Fibroblast of skin of left quadriceps (primary cell): ENCODE measurements at regions not wholly inside any gene's neighbourhood (a gene's known extent, or its start where the extent isn't known, plus 50 kb on each side); places are given as distances from the start of the nearest gene placed in this dataset.
A peak's percentile ranks its signal among the peaks of the same experiment; 100 is the strongest.

ENCODE experiments used
- DNase-seq, 2 experiments: peaks; one replicate each; pipeline ENCODE4 v3.0.0-alpha.2; 2013; ENCODE audit warnings: low read depth in 2 of 2

GRCh38 chr15:77713281-77713680 lies 80.6 kb upstream of the LINGO1 start:
- no peak for DNase-seq

DNA sequence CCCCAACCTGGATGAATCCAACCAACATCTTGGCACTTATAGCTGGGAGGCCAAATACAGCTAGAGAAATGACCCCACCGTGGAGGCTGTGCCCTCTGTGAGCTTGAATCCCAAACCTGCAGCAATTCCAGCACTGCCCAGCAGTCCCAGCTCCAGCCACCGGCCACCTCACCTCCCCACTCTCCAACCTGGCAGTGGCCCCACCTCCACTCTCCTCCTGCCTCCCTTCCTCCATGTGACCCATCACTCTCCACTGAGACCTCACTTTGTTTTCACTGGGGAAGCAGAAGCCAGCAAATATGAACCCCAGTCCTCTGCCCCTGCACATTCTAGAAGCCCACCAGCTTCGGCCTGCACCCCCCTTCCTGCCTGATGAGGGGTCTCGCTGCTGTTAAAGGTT lies 79.7 kb upstream of the LINGO1 start:
- DNase-seq, result no peak

DNA sequence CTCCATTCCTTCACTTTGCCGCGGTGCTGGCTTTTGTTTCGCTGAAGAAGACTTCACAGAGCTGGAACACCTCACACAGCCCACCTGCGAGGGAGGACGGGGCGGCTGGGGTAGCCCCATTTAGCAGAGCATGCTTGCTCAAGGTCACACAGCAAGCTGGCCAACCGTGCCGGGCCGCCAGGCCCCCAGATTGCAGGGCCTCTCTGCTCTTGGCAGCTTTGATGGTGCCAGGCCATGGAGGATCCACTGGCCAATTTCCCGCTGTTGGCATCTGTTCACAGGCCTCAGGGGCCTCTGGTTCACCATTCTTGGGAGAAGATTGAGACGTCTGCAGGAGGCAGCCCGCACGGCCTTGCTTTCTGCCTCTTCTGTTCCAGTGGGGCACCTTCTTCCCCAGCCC lies 77.9 kb upstream of the LINGO1 start:
- DNase-seq, result no peak

DNA sequence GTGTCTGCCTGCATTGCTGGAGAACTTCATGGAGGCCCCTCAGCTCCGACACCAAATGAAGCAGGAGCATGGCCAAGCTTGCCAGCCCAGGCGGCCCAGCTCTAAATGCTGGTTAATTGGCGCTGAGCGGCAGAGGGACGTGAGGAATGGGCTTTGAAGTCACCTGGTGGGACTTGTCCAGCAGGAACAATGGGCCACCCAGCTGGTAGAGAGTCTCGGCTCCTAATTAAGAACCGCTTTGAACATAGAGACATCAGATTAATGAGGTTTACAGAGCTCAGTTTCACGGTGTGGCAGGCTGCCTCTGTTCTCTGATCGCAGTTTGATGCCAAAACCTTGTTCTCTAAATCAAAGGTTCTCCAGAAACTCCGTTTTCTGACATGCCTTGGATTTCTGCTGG lies 77.5 kb upstream of the LINGO1 start:
- DNase-seq, result no peak

GRCh38 chr15:77709135-77709886 lies 76.6 kb upstream of the LINGO1 start:
- no peak for DNase-seq

DNA sequence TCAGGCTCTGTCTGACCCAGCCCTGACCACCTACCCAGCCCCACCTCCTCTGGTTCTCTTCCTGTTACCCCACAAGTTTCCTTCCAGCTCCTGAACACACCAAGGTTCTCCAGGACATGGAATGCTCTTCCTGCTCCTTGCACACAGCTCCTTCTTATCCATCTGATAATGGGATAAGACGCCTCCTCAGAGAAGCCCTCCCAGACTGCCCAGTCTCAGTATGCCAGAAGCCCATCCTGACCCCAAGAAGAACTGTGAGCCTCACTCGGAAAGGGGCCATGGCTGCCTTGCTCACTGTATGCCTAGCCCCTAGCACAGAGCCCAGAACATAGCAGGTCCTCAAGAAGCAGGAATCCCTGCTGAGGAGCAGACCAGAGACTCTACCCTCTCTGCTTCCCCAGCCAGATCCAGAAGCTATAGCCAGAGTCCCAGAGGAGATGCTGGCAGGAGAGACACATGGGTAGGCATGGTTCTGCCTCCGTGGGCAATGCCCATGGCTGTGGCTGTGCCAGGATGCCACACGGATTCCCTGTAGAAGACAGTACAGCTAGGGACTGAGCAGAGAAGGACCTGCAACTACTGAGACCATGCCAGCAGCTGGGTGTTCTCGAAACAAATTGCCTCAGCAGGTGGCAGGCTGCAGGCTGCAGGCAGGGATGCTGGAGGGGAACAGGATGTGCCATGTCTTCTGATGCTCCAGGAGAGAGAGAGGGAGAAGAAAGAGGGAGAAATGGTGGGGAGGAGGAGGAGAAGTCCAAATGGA lies 74.0 kb upstream of the LINGO1 start:
- DNase-seq, result no peak

DNA sequence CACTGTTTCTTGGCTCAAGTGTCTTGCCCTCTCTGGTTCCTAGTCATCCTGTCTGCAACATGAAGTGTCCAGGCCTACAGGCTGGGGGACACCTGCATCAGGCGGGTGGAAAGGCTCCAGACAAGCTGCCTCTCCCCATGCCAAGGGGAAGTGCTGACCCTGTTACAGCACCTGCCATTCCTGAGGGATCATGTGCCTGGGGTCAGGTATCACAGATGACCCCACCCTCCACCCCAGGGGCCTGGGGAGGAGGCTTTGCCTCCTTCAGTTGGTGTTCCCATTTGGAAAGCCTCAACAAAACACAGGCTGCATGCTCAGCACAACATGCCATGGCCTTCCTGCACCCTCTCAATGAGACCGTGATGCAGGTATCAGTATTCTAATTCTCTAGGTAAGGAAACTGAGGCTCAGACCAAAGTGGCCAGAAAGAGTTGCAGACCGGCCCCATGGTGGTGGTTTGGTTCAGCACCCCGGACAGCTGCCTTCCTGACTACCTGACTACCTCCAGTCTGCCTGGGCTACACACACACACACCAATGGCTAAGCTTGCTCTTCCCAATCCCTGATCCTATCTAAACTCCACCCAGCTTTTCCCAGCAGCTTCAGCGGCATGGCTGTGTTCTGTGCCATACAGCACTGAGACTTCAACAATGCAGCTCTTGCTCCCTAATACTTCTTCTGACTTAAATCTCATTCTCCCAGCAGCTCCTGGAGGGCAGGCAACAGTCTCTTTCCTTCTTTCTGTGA lies 69.7 kb upstream of the LINGO1 start:
- peak in 1 of 2 experiments; percentile 1 for DNase-seq

DNA sequence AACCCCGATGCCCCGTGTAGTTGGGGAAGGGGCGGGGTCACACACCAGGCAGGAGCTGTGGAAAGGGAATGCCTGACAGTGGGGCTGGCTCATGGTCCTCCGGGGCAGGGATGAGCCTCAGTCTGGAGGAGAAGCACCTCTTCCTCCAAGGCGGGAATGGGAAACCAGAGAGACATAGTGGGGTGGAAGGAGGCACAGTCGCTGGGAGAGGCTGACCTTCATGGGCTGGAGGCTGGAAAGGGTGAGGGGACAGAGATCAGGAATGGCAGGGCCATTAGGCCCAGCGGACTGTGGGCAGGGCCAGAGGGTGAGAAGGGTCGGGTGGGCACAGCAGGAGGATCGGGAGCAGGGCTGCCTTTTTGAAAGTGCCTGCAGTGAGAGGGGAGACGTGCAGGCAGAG lies 65.8 kb upstream of the LINGO1 start:
- no peak for DNase-seq

GRCh38 chr15:77697893-77698292 lies 65.2 kb upstream of the LINGO1 start:
- no peak for DNase-seq

GRCh38 chr15:77696871-77697270 lies 64.2 kb upstream of the LINGO1 start:
- no peak for DNase-seq

DNA sequence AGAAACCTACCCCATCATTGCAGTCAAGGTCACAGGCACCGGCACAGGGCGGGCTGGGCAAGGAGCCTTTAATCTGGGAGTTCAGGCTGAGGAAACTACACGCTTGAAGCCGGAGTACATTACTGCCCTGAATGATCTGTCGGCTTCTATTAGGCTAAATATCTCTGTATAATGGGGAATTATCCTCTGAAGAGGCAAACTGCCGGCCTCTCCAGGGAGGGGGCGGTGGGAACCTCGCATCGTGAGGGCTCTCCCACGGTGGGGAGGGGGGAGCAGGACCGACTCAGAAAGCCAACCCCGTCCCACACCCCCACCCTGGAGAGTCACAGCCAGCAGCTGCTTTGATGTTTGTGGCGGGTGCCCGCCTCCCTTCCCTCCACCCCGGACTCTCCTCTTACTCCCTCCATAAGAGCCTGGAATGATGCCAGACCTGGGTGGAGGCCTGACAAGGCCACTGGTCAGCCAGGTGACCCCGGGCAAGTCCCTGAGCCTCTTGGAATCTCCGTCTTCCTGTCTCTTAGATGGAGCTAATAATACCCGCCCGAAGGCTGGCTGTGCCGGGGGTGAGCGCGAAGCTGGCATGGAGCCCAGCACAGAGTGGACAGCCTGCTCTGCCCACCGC lies 63.4 kb upstream of the LINGO1 start:
- no peak for DNase-seq

DNA sequence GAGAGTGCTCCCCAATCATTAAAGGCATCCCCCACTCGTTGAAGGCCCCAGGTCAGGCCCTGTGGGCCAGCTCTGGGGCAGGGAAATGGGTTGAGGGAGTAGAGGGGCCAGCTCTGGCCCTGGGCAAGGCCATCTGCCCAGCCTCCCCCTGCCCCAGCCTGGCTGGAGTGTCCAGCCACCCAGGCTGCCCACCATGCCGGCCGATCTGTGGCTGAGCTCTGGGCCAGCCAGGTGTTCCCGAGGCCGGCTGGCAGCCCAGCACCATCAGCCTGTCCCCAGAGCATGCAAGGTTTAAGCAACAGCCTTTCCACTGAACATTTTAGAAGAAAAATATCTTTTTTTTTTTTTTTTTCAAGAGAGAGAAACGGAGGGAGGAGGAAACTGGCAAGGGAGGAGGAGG lies 62.8 kb upstream of the LINGO1 start:
- DNase-seq, result no peak

GRCh38 chr15:77693576-77693975 lies 60.9 kb upstream of the LINGO1 start:
- DNase-seq, result no peak

DNA sequence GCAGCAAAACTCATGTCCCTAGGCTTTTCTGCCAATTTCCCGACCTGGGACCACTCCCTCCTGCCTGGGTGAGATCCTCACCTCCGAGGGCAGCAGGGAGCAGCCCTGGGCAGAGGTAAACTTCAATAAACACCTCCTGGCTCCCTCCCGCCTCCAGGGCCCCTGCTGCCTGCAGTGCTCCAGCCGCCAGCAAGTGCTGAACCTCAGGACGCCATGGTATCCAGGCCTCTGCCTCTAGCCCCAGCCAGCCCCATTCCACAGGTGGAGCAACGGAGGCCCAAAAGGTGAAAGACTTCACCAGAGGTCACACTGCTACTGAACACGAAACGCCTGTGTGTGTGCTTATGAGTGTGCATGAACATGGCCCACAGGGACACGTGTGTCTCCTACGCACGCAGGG lies 59.9 kb upstream of the LINGO1 start:
- no peak for DNase-seq

- DNase-seq, result no peak
Observed at GRCh38 chr15:77691607-77692006, 58.9 kb upstream of the LINGO1 start.

DNA sequence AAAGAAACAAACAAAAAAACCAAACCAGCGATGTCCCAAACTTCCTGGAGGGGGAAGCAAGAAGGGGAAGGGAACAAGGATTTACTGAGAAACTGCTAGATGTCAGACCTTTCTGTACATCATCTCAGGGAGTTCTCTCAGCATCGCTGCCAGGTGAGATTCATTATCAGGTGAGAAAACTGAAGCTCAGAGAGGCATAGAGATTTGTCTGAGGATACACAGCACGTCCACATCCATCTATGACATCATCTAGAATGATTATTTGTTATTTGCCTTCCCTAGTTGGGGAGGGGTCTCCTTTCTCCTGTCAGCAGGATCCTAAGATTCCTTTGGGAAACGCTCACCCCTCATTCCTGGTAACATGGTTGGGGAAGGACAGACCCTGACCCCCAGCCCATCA lies 57.1 kb upstream of the LINGO1 start:
- DNase-seq, result no peak

GRCh38 chr15:77688693-77689092 lies 56.0 kb upstream of the LINGO1 start:
- no peak for DNase-seq

- no peak for DNase-seq
Observed at GRCh38 chr15:77688266-77688665, 55.6 kb upstream of the LINGO1 start.

GRCh38 chr15:77685082-77685815 lies 52.5 kb upstream of the LINGO1 start:
- no peak for DNase-seq

GRCh38 chr15:77684341-77685081 lies 51.8 kb upstream of the LINGO1 start:
- DNase-seq, result no peak

- no peak for DNase-seq
Observed at GRCh38 chr15:77682564-77682963, 49.9 kb upstream of the LINGO1 start.
